HG02973 (cell line): ENCODE measurements at regions not wholly inside any gene's neighbourhood (a gene's known extent, or its start where the extent isn't known, plus 50 kb on each side); places are given as distances from the start of the nearest gene placed in this dataset.

ENCODE experiments used
- ATAC-seq: cut with Tn5 transposase; IDR thresholded peaks from one replicate; pipeline ENCODE4 v1.9.1; 2021; ENCODE audit warnings: moderate library complexity; ENCODE audit not compliant: unreplicated experiment

- no peak for ATAC-seq
Observed at GRCh38 chr14:22478670-22479069, 110.4 kb downstream of the DAD1 start.

GRCh38 chr14:22478247-22478646 lies 110.8 kb downstream of the DAD1 start:
- no peak for ATAC-seq

GRCh38 chr14:22477569-22478194 lies 111.3 kb downstream of the DAD1 start:
- no peak for ATAC-seq

GRCh38 chr14:22476887-22477286 lies 112.1 kb downstream of the DAD1 start:
- no peak for ATAC-seq

- no peak for ATAC-seq
Observed at GRCh38 chr14:22476005-22476751, 112.8 kb downstream of the DAD1 start.

- no peak for ATAC-seq
Observed at GRCh38 chr14:22475381-22475780, 113.6 kb downstream of the DAD1 start.

GRCh38 chr14:22474730-22475351 lies 114.2 kb downstream of the DAD1 start:
- ATAC-seq: no peak

DNA sequence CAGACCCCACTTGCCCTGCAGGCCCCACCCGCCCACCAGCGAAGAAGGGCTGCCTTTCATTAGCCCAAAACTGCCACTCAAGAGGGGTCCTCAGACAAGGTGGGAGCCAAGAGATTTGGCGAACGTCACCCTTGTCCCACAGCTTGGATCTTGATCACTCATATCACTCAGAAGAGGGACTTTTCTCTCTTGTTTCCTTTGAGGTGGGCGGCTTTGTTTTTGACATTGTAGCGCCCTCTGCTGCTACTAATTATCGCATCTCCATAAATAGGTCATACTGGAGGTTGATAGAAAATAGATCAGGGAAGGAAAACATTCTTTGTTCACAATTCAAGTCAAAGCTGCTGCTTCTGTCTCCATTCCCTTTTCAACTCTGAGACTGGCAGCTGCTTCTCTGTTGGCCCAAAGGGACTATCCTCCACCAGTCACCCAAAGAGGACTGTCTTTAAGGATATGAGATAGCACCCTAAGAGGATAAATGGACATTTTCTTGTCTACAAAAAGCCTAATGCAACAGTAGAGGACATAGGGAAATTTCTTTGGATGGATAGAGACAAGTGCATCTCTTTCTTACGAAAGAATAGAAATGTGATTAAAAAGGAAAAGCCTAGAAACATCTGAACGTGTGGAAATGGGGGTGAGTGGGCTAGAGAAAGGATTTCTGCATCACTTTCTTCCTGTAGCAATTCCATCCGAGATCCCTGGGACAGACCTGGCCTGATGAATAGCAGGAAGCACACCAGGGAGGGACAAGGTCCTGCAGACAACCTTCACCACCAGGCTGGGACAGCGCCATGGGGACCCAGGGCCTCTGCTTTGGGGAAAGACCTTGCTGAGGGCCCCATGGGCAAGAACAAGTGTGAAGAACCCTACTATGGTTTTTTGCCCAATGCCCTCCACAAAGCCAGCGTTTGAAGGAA lies 115.8 kb downstream of the DAD1 start:
- peak; percentile 42 for ATAC-seq

DNA sequence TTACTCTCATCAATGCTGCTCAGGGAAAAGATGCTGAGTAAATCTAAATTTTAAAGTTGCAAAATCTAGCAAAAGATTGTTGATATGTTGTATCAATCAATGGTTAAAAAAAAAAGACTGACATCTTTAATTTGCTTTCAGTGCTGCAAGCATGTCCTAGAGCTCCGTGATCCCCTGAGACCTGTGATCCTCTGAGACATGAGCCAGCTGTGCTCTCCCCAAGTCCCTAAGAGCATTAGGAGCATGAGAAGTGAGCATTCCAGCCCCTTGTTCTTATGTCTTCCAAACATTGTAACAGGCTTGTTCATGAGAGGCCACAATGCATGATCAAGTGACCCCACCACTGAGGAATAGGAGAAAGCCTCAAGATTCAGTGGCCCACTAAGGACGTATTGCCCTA lies 116.6 kb downstream of the DAD1 start:
- no peak for ATAC-seq

GRCh38 chr14:22471545-22472121 lies 117.4 kb downstream of the DAD1 start:
- no peak for ATAC-seq

DNA sequence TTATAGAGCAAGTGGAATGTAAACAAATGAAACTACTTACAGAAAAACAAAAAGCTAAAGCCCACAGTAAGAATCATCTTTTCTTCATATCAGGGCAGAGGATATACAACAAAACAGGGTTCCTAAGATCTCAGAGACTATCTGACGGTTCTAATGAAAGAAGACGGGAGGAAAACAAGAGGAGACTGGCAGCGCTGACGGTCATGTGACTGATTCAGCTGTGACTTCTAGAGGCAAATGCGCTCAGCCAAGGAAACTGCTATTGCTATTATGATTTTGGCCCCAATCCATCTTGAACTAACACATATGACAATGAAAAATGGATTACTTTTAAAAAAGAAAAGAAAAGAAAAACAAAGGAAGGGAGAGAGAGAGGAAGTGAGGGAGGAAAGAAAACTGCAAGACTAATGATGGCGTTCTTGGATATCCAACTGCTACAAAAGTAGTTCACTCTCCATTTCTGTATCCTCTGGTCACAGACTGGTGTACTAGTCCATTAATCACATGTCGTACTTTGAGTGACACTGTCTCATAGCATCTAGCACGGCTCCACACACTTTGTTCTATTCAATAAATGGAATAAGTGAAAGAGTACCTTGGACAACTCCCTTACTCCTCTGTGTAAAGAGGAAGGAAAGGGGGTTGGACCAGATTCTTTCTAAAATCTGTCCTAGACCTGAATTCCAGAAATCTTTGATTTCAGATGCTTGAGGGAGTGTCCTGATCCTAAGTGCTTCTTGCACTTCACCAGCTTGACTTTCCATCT lies 119.3 kb downstream of the DAD1 start:
- ATAC-seq: no peak

DNA sequence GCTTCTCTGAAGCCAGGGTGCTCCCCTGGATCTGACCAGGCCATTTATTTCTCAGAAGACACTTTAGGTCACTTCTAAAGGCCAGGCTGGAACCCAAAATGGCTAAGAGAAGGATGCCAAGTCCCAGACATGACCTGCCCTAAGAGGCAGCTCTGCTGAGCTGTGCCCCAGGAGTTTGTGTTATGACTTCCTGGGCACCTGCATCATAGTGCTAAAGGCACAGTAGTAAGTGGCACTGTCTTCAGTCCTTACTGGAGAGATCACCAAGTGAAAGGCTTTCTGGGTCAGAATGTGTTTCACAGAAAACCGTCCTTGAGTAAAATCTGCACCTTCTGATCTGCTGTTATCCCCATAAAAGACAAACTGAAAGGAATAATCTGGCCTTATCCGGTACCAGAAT lies 120.2 kb downstream of the DAD1 start:
- ATAC-seq: no peak

GRCh38 chr14:22466491-22466890 lies 122.5 kb downstream of the DAD1 start:
- ATAC-seq: peak; percentile 41

- ATAC-seq: no peak
Observed at GRCh38 chr14:22465201-22465840, 123.7 kb downstream of the DAD1 start.

DNA sequence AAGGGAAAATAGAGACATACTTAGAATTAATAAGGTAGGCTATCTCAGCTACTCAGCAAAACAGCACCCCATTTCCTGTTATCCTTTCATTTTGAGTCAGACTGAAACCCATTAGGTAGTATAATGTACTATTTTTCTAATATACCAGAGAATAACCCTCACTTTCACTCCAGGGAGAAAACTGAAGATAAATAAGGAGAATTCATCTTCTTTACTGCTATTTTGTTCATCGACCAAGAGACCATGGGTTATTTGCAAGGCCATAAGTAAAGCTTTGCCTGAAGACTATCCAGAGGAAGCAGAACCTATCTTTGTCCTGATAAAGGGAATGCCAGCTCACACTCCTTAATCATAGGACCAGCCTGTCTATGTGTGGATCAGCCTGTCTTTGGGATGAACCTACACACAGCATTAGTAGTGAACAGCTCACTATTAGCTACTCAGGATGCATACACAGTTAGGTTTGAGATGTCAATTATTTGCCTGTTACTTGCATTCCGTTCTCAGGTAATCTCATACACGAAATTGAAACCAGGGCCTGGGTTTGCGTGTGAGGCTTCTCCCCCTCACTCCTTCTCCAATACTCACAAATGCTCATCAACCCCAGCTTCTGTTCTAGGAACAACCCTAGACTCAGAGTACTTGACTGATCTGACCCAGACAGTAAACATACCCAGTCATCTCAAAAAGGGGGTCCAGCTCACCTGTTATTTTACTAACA lies 124.4 kb downstream of the DAD1 start:
- ATAC-seq: peak; percentile 62

- ATAC-seq: no peak
Observed at GRCh38 chr14:22463763-22464173, 125.3 kb downstream of the DAD1 start.

GRCh38 chr14:22462923-22463322 lies 126.1 kb downstream of the DAD1 start:
- ATAC-seq: no peak

GRCh38 chr14:22460461-22461195 lies 128.4 kb downstream of the DAD1 start:
- no peak for ATAC-seq
